NT2/D1 (cell line): ENCODE measurements at regions not wholly inside any gene's neighbourhood (a gene's known extent, or its start where the extent isn't known, plus 50 kb on each side); places are given as distances from the start of the nearest gene placed in this dataset.

ENCODE experiments used
- DNase-seq: peaks from one replicate; pipeline ENCODE4 v3.0.0-alpha.2; 2011; ENCODE audit warnings: low read depth, low spot score
- H3K27me3 ChIP-seq: 2 replicates; pipeline ENCODE4 v1.6.0; 2011; ENCODE audit warnings: mild to moderate bottlenecking; ENCODE audit not compliant: insufficient read length, insufficient read depth
- H3K36me3 ChIP-seq: 2 replicates; pipeline ENCODE4 v1.6.1; 2011; ENCODE audit warnings: mild to moderate bottlenecking, low read length, mixed read lengths; ENCODE audit not compliant: insufficient read depth, insufficient read length
- H3K4me1 ChIP-seq: 2 replicates; pipeline ENCODE4 v1.5.1; 2011; ENCODE audit not compliant: insufficient read depth, insufficient read length
- H3K4me3 ChIP-seq: 2 replicates; pipeline ENCODE4 v1.5.1; 2011; ENCODE audit warnings: low read depth; ENCODE audit not compliant: insufficient read length
- H3K9ac ChIP-seq: 2 replicates; pipeline ENCODE4 v1.6.0; 2011; ENCODE audit warnings: low read depth; ENCODE audit not compliant: insufficient read length
- H3K9me3 ChIP-seq: 2 replicates; pipeline ENCODE4 v1.5.1; 2011; ENCODE audit warnings: mild to moderate bottlenecking, low read length; ENCODE audit not compliant: insufficient read depth
- SUZ12 ChIP-seq: IDR thresholded peaks from 2 replicates; pipeline ENCODE4 v1.6.1; 2011; ENCODE audit not compliant: insufficient read length, insufficient read depth; ENCODE audit errors: extremely low read depth
- YY1 ChIP-seq: IDR thresholded peaks from 2 replicates; pipeline ENCODE4 v1.6.1; 2011; ENCODE audit not compliant: insufficient read length, insufficient read depth
- ZNF274 ChIP-seq: IDR thresholded peaks from 2 replicates; pipeline ENCODE4 v1.6.1; 2011; ENCODE audit warnings: mild to moderate bottlenecking, low read depth, low read length

- no peaks in the 10 kb centered on the region for H3K4me1 ChIP-seq
- no peak for DNase-seq
- no peaks in the 10 kb centered on the region for H3K9me3 ChIP-seq
- no peak overlapping the region for H3K9ac ChIP-seq
- H3K36me3 ChIP-seq, result no peaks in the 10 kb centered on the region
- H3K4me3 ChIP-seq, result no peak overlapping the region
- no peaks in the 10 kb centered on the region for H3K27me3 ChIP-seq
- TF ChIP-seq YY1 (no peak), ZNF274 (no peak), SUZ12 (no peak)
These were observed 250.9 kb upstream of the DAB1 start for GRCh38 chr1:57674801-57675200.

DNA sequence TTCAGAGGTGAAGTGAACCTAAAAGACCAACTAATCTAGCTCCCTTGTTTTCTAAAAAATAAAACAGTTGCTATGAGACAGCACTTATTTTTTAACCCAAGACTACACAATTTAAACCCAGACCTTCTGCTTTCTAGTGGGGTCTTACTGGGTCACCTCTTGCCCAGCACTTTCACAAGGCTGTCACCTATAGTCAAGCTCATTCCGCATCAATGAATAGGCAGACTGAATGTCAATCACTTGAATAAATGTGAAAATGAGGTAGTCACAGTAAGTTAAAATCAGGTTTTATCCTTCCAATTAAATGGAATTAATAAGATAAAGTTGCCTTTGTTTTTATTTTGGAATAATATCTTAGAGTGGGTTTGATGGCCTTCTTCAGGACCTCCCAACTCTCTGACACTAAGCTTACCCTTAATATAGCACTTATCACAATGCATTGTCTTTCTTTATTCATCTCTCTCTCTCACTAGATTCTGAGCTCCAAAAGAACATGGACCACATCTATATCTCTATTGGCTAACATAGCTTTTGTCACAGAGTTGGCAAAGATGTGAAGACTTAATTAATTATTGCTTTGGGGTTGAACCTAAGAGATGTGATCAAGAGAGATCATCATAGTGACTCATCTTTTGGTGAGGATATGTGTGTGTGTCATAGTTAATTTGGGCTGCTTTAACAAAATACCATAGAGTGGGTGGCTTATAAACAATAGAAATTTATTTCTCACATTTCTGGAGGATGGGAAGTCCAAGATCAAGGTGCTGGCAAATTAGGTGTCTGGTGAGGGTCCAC, 248.7 kb upstream of the DAB1 start:
- Histone ChIP-seq H3K4me3 (no peak overlapping the region), H3K9me3 (no peaks in the 10 kb centered on the region), H3K27me3 (no peaks in the 10 kb centered on the region), H3K36me3 (no peaks in the 10 kb centered on the region), H3K4me1 (no peaks in the 10 kb centered on the region), H3K9ac (no peak overlapping the region)
- TF ChIP-seq YY1 (no peak), ZNF274 (no peak), SUZ12 (no peak)
- DNase-seq, result no peak

GRCh38 chr1:57671750-57672149, 247.9 kb upstream of the DAB1 start:
- no peak for DNase-seq

GRCh38 chr1:57659804-57660203, 235.9 kb upstream of the DAB1 start:
- no peak overlapping the region for H3K9ac ChIP-seq
- H3K27me3 ChIP-seq, result no peaks in the 10 kb centered on the region
- H3K4me1 ChIP-seq, result no peaks in the 10 kb centered on the region
- no peaks in the 10 kb centered on the region; the same call in 1 of the 2 replicates for H3K9me3 ChIP-seq
- TF ChIP-seq SUZ12 (no peak), ZNF274 (no peak), YY1 (no peak)
- DNase-seq, result no peak
- H3K36me3 ChIP-seq, result no peaks in the 10 kb centered on the region
- no peak overlapping the region for H3K4me3 ChIP-seq

More at GRCh38 chr1:57671750-57672149, 247.9 kb upstream of the DAB1 start:
- no peaks in the 10 kb centered on the region for H3K36me3 ChIP-seq
- no peaks in the 10 kb centered on the region for H3K4me1 ChIP-seq
- H3K4me3 ChIP-seq, result no peak overlapping the region
- H3K27me3 ChIP-seq, result no peaks in the 10 kb centered on the region
- H3K9me3 ChIP-seq, result no peaks in the 10 kb centered on the region
- TF ChIP-seq YY1, result no peak
- TF ChIP-seq SUZ12, result no peak
- no peak for TF ChIP-seq ZNF274
- no peak overlapping the region for H3K9ac ChIP-seq

GRCh38 chr1:57655161-57655560, 231.3 kb upstream of the DAB1 start:
- Histone ChIP-seq H3K9me3 (peaks cover 8% of the 10 kb centered on the region; the same call in 1 of the 2 replicates), H3K4me3 (no peak overlapping the region), H3K36me3 (no peaks in the 10 kb centered on the region), H3K9ac (no peak overlapping the region), H3K4me1 (no peaks in the 10 kb centered on the region), H3K27me3 (no peaks in the 10 kb centered on the region)
- TF ChIP-seq YY1 (no peak), ZNF274 (no peak), SUZ12 (no peak)
- no peak for DNase-seq

- no peaks in the 10 kb centered on the region for H3K27me3 ChIP-seq
- TF ChIP-seq ZNF274 (no peak), YY1 (no peak), SUZ12 (no peak)
- no peak overlapping the region for H3K4me3 ChIP-seq
- H3K4me1 ChIP-seq, result no peaks in the 10 kb centered on the region
- H3K36me3 ChIP-seq, result no peaks in the 10 kb centered on the region
- peaks cover under 1% of the 10 kb centered on the region; the same call in 1 of the 2 replicates for H3K9me3 ChIP-seq
- no peak for DNase-seq
- no peak overlapping the region for H3K9ac ChIP-seq
These were observed 220.8 kb upstream of the DAB1 start for GRCh38 chr1:57644667-57645066.

- TF ChIP-seq ZNF274 (no peak), YY1 (no peak), SUZ12 (no peak)
- no peaks in the 10 kb centered on the region for H3K27me3 ChIP-seq
- peaks cover 4% of the 10 kb centered on the region; the same call in 1 of the 2 replicates for H3K9me3 ChIP-seq
- H3K36me3 ChIP-seq, result no peaks in the 10 kb centered on the region
- no peaks in the 10 kb centered on the region for H3K4me1 ChIP-seq
- no peak for DNase-seq
- no peak overlapping the region for H3K4me3 ChIP-seq
- no peak overlapping the region for H3K9ac ChIP-seq
These were observed 214.4 kb upstream of the DAB1 start for GRCh38 chr1:57638239-57638638.

GRCh38 chr1:57637155-57637554, 213.3 kb upstream of the DAB1 start:
- TF ChIP-seq SUZ12, result no peak
- no peak overlapping the region for H3K4me3 ChIP-seq
- DNase-seq, result no peak

More at GRCh38 chr1:57637155-57637554, 213.3 kb upstream of the DAB1 start:
- H3K4me1 ChIP-seq, result no peaks in the 10 kb centered on the region
- peaks cover 4% of the 10 kb centered on the region; the same call in 1 of the 2 replicates for H3K9me3 ChIP-seq
- H3K36me3 ChIP-seq, result no peaks in the 10 kb centered on the region
- H3K9ac ChIP-seq, result no peak overlapping the region
- no peaks in the 10 kb centered on the region for H3K27me3 ChIP-seq
